ENCODE measurements at regions not wholly inside any gene's neighbourhood (a gene's known extent, or its start where the extent isn't known, plus 50 kb on each side); places are given as distances from the start of the nearest gene placed in this dataset.

DNA sequence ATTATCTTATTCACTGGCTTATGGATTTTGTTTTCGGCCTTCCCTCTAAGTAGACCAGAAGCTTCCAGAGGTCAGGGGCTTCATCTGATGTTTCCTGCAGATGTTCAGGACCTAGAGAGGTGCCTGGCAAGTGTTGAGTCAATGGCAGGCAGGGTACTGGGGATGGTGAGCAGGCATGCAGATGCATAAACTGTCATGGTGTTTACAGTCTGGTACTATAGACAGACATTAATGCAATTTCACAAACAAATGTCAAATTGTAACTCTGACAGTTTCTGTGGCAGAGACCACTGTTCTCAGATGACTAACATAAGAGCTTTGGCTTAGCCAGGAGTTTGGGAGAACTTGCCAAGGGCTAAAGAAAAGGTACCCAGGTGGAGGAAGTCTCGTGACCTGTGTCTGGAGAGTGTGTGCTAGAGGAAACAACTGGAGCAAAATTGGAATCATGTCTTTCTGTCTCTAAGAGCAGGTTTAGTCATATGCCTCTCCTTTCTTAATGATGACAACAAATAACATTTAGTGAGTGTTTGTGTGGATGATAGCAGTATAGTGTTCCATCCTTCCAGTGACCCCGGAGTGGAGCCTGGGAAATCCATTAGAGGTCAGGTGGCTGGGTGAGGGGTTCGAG lies 53.7 kb upstream of the TRAK1 start:
- Histone ChIP-seq H3K4me1 (ENCODE audit: insufficient read depth) (peaks cover 2% of the 10 kb centered on the region), H3K27ac (ENCODE audit: low read depth) (no peak overlapping the region), H3K4me3 (ENCODE audit: low read depth, low read length) (no peak overlapping the region), H3K36me3 (ENCODE audit: insufficient read depth) (peaks cover 2% of the 10 kb centered on the region)
- DNase-seq (ENCODE audit: extremely low spot score): no peak
- 88% methylated on average over 4 of the region's 4 CpGs for WGBS

DNA sequence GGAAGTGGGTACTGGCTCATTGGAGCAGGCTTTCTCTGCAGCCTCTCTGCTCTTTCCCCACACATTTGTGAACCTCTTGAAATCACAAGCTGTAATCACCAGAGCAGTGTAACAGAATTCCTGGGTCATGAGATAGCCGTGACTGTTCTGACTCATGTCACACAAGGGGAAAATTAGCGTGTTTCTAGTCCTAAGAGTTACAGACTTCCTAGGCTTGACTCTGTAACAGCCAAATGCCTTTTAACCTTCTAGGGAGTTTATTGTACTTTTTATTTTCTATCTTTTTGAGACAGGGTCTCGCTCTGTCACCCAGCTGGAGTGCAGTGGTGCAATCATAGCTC lies 54.7 kb upstream of the TRAK1 start:
- WGBS: 33% methylated on average over 3 of the region's 3 CpGs

DNA sequence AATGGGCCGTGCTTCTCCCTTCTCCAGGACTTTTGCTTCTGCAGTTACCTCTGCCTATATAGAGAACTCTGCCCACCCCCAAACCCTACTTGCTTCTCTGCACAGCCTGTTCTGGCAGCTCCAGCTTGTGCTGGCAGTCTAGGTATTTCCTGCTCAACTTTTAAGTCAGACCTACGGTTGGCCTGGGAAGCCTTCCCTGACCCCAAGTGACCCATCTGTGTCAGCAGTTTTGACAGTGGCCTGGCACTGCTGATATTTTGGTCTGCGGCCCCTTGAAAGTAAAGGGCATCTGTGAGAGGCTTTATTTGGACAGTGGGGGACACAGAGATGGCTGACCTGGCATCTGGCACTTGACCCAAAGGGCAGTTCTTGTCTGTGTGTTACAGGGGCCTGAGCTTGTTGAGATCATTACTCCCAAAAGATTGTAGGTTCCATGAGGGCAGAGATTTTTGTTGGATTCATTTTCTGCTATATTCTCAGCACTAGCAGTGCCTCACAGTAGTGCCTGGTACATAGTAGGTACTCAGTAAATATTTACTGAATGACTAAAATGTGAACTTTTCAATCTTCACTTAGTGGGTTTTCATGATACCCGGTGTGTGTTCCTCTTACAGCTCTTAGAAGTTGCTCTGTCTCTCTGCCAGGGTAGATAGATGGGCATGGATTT lies 55.2 kb upstream of the TRAK1 start:
- Histone ChIP-seq H3K4me3 (ENCODE audit: low read depth, low read length) (no peak overlapping the region), H3K4me1 (ENCODE audit: insufficient read depth) (peaks cover 2% of the 10 kb centered on the region), H3K36me3 (ENCODE audit: insufficient read depth) (peaks cover 2% of the 10 kb centered on the region), H3K27ac (ENCODE audit: low read depth) (no peak overlapping the region)
- no peak for DNase-seq (ENCODE audit: extremely low spot score)
- WGBS: 53% methylated on average over 4 of the region's 4 CpGs

More for the DNA sequence above, 54.7 kb upstream of the TRAK1 start:
- peaks cover 2% of the 10 kb centered on the region for H3K4me1 ChIP-seq (ENCODE audit: insufficient read depth)
- peaks cover 2% of the 10 kb centered on the region for H3K36me3 ChIP-seq (ENCODE audit: insufficient read depth)
- no peak for DNase-seq (ENCODE audit: extremely low spot score)
- no peak overlapping the region for H3K27ac ChIP-seq (ENCODE audit: low read depth)
- H3K4me3 ChIP-seq (ENCODE audit: low read depth, low read length): no peak overlapping the region

GRCh38 chr3:42035007-42035406 lies 56.1 kb upstream of the TRAK1 start:
- DNase-seq (ENCODE audit: extremely low spot score): no peak
- Histone ChIP-seq H3K36me3 (ENCODE audit: insufficient read depth) (peaks cover 2% of the 10 kb centered on the region), H3K27ac (ENCODE audit: low read depth) (no peak overlapping the region), H3K4me3 (ENCODE audit: low read depth, low read length) (no peak overlapping the region), H3K4me1 (ENCODE audit: insufficient read depth) (peaks cover 2% of the 10 kb centered on the region)
- 94% methylated on average over 3 of the region's 3 CpGs for WGBS

- H3K4me3 ChIP-seq (ENCODE audit: low read depth, low read length): no peak overlapping the region
- H3K27ac ChIP-seq (ENCODE audit: low read depth): no peak overlapping the region
- 88% methylated on average over 2 of the region's 2 CpGs for WGBS
- no peak for DNase-seq (ENCODE audit: extremely low spot score)
- H3K36me3 ChIP-seq (ENCODE audit: insufficient read depth): peaks cover 2% of the 10 kb centered on the region
- H3K4me1 ChIP-seq (ENCODE audit: insufficient read depth): peaks cover 2% of the 10 kb centered on the region
These were observed 57.4 kb upstream of the TRAK1 start for GRCh38 chr3:42033741-42034140.

DNA sequence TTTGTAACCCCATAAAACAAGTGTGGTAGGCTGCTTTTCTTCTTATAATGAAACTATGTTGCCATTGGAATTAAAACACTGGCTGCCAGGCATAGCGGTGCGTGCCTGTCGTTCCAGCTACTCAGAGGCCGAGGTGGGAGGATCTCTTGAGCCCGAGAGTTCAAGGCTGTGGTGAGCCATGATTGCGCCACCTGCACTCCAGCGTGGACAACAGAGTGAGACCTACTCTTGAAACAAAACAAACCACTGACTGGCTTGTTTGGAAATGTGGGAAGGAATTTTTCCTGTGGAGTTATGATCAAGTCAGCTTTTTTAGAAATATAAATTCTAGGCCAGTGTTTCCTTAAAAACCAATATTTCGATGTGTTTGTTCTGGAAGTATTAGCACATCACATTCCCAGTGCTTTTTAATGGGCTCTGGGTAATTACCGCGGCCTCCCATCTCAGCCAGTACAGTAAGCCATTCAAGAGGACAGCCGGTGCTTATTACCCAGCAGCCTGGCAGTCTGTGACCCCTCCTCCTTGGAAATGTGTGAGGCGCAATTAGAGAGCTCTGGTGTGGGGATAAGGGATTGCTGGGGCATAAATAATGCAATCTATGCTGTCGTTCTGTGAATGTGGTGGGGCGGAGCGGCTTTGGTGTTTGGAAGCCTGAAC lies 58.3 kb upstream of the TRAK1 start:
- Histone ChIP-seq H3K4me1 (ENCODE audit: insufficient read depth) (peaks cover 2% of the 10 kb centered on the region), H3K4me3 (ENCODE audit: low read depth, low read length) (no peak overlapping the region), H3K36me3 (ENCODE audit: insufficient read depth) (peaks cover 2% of the 10 kb centered on the region), H3K27ac (ENCODE audit: low read depth) (no peak overlapping the region)
- no peak for DNase-seq (ENCODE audit: extremely low spot score)
- 43% methylated on average over 15 of the region's 15 CpGs for WGBS

- no peak for DNase-seq (ENCODE audit: extremely low spot score)
- WGBS: 30% methylated on average over 8 of the region's 8 CpGs
- Histone ChIP-seq H3K27ac (ENCODE audit: low read depth) (peak overlapping the region; percentile 39), H3K4me3 (ENCODE audit: low read depth, low read length) (no peak overlapping the region), H3K36me3 (ENCODE audit: insufficient read depth) (peaks cover 2% of the 10 kb centered on the region), H3K4me1 (ENCODE audit: insufficient read depth) (peaks cover 2% of the 10 kb centered on the region)
These were observed 59.2 kb upstream of the TRAK1 start for GRCh38 chr3:42031808-42032480.

DNA sequence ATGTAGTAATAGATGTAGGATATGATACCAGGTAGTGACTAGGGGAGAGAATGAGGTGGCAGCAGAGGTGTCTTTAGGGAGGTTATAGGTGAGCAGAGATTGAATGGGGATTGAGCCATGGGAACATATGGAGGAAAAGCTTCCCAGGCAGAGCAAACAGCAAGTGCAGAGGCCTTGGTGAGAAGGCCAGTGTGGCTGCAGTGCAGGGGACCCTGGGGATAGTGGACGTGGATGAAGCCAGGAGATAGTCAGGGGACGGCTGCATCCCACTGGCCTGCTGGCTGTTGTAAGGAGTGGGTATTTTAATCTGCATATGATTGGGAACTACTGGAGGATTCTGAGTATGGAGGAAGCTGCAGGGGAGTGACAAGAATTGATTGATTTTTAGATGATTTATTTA lies 62.7 kb upstream of the TRAK1 start:
- Histone ChIP-seq H3K36me3 (ENCODE audit: insufficient read depth) (no peaks in the 10 kb centered on the region), H3K4me1 (ENCODE audit: insufficient read depth) (no peaks in the 10 kb centered on the region)

DNA sequence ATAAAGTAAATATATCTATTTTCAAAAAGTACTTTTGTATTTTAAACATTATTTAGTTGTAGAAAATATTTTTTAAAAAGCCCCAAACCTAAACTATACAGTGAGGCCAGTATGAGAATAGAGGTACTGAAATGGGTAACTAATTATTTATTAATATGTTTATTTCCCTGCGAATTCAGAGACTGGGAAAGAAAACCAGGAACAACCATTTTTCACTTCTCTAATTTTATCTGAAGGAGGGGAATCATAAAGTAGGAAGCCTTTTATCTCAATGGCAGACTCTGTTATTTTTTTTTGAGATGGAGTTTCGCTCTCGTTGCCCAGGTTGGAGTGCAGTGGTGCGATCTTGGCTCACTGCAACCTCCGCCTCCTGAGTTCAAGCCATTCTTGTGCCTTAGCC lies 63.6 kb upstream of the TRAK1 start:
- DNase-seq (ENCODE audit: extremely low spot score): no peak
- no peaks in the 10 kb centered on the region for H3K4me1 ChIP-seq (ENCODE audit: insufficient read depth)
- H3K36me3 ChIP-seq (ENCODE audit: insufficient read depth): no peaks in the 10 kb centered on the region
- WGBS: 86% methylated on average over 5 of the region's 5 CpGs
- no peak overlapping the region for H3K4me3 ChIP-seq (ENCODE audit: low read depth, low read length)
- H3K27ac ChIP-seq (ENCODE audit: low read depth): no peak overlapping the region

More for the DNA sequence above, 62.7 kb upstream of the TRAK1 start:
- no peak overlapping the region for H3K4me3 ChIP-seq (ENCODE audit: low read depth, low read length)
- DNase-seq (ENCODE audit: extremely low spot score): no peak
- WGBS: 94% methylated on average over 2 of the region's 2 CpGs
- H3K27ac ChIP-seq (ENCODE audit: low read depth): no peak overlapping the region

DNA sequence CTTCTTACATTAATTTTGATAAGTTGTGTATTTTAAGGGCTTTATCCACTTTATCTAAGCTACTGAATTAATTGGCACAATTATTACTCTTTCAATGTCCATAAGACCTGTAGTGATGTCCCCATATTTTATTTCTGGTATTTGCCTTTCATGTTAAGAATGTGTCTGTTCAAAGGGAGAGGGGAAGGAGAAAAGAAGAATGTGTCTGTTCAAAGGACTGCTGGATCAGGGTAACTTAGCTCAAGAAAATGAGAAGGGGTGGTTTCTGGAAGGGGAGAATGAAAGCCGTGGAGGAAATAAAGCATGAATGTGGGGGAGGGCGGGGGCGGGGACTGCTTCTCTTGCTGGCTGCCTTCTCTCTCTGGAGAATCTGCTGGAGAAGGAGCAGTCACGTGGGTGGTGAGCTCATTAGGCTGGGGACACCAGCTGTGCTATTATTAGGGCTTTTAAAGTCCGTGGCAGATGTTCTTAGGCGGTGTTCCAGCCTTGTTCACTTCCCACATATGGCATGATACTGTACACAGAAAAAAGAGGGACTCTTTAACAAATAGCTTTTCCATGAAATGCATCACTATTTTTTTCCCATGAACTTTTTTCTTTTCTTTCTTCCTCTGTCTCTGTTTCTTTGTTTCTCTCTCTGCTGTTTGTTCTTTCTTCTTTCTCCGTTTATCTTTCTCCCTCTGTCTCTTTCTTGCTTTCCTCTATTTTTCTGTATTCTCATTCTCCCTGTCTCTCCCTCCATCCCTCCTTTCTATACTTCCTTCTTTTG lies 63.7 kb upstream of the ULK4 start:
- H3K4me1 ChIP-seq (ENCODE audit: insufficient read depth): peaks cover 3% of the 10 kb centered on the region
- H3K4me3 ChIP-seq (ENCODE audit: low read depth, low read length): no peak overlapping the region
- peak overlapping the region; percentile 69 for H3K27ac ChIP-seq (ENCODE audit: low read depth)
- WGBS: 2% methylated on average over 7 of the region's 7 CpGs
- peak; percentile 93 for DNase-seq (ENCODE audit: extremely low spot score)
- H3K36me3 ChIP-seq (ENCODE audit: insufficient read depth): no peaks in the 10 kb centered on the region

- 20% methylated on average over 10 of the region's 10 CpGs for WGBS
These were observed 62.9 kb upstream of the ULK4 start for GRCh38 chr3:42024591-42025351.

GRCh38 chr3:42023380-42023779 lies 61.5 kb upstream of the ULK4 start:
- WGBS: 83% methylated on average over 8 of the region's 8 CpGs
- H3K4me1 ChIP-seq (ENCODE audit: insufficient read depth): peaks cover 3% of the 10 kb centered on the region

More at GRCh38 chr3:42024591-42025351, 62.9 kb upstream of the ULK4 start:
- Histone ChIP-seq H3K4me1 (ENCODE audit: insufficient read depth) (peaks cover 3% of the 10 kb centered on the region), H3K27ac (ENCODE audit: low read depth) (no peak overlapping the region), H3K4me3 (ENCODE audit: low read depth, low read length) (no peak overlapping the region), H3K36me3 (ENCODE audit: insufficient read depth) (no peaks in the 10 kb centered on the region)
- DNase-seq (ENCODE audit: extremely low spot score): no peak

DNA sequence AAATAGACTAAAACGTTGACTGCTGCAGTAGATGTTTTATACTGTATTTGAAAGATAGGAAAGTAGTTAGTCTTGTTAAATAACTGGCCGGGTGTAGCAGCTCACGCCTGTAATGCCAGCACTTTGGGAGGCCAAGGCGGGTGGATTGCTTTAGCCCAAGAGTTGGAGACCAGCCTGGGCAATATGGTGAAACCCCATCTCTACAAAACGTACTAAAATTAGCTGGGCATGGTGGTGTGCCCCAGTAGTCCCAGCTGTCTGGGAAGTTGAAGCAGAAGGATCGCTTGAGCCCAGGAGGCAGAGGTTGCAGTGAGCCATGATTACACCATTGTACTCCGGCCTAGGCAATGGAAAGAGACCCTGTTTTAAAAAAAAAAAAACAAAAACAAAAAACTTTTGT lies 60.5 kb upstream of the ULK4 start:
- DNase-seq (ENCODE audit: extremely low spot score): no peak
- Histone ChIP-seq H3K27ac (ENCODE audit: low read depth) (no peak overlapping the region), H3K36me3 (ENCODE audit: insufficient read depth) (no peaks in the 10 kb centered on the region), H3K4me3 (ENCODE audit: low read depth, low read length) (no peak overlapping the region), H3K4me1 (ENCODE audit: insufficient read depth) (peaks cover 3% of the 10 kb centered on the region)
- WGBS: 69% methylated on average over 7 of the region's 7 CpGs

More at GRCh38 chr3:42023380-42023779, 61.5 kb upstream of the ULK4 start:
- DNase-seq (ENCODE audit: extremely low spot score): no peak
- H3K4me3 ChIP-seq (ENCODE audit: low read depth, low read length): no peak overlapping the region
- no peaks in the 10 kb centered on the region for H3K36me3 ChIP-seq (ENCODE audit: insufficient read depth)
- H3K27ac ChIP-seq (ENCODE audit: low read depth): no peak overlapping the region
